Testis (tissue), 2 donors: ENCODE measurements at regions not wholly inside any gene's neighbourhood (a gene's known extent, or its start where the extent isn't known, plus 50 kb on each side); places are given as distances from the start of the nearest gene placed in this dataset.

Experiments
- DNase-seq: peaks from one replicate; pipeline ENCODE4 v3.0.0-alpha.2; 2019
- H3K27ac ChIP-seq, 2 donors: fragments of 200-600 bp; sonication (generic); one replicate each; pipeline ENCODE4 v1.5.1; 2019
- H3K27me3 ChIP-seq: fragments of 200-600 bp; sonication (generic); one replicate; pipeline ENCODE4 v1.5.1; 2019
- H3K36me3 ChIP-seq: fragments of 200-600 bp; sonication (generic); one replicate; pipeline ENCODE4 v1.5.1; 2017; ENCODE audit warnings: low read depth; ENCODE audit errors: missing control alignments
- H3K4me1 ChIP-seq: fragments of 200-600 bp; sonication (generic); one replicate; pipeline ENCODE4 v1.5.1; 2019
- H3K4me3 ChIP-seq, 2 donors: fragments of 200-600 bp; sonication (generic); one replicate each; pipeline ENCODE4 v1.5.1; 2017 to 2019
- H3K9me3 ChIP-seq: fragments of 200-600 bp; sonication (generic); one replicate; pipeline ENCODE4 v1.5.1; 2017
- CTCF ChIP-seq, 3 experiments: fragments of 450-650 bp in 2 of 3; fragments of 200-600 bp in 1 of 3; sonication (generic) in 1 of 3; IDR thresholded peaks; one replicate each; pipeline ENCODE4 v1.5.1; 2016 to 2019; ENCODE audit warnings: antibody characterized with exemption in 3 of 3, mild to moderate bottlenecking in 2 of 3, moderate library complexity in 1 of 3
- POLR2A ChIP-seq: fragments of 450-650 bp; IDR thresholded peaks from one replicate; pipeline ENCODE4 v1.6.1; 2017; ENCODE audit warnings: antibody characterized with exemption, mild to moderate bottlenecking, moderate library complexity
- WGBS, 2 donors: methylation state at CpG; one replicate each; pipeline ENCODE4 v1.1.5; 2018; 5-methylcytosine and 5-hydroxymethylcytosine counted together
- intact Hi-C: fragments of 100-400 bp; cut with DNase I; formaldehyde crosslinking; loops from one replicate; pipeline ENCODE4 v1.15.1; 2023; ENCODE audit warnings: low total_unique reads

GRCh38 chr16:51470492-51470891 is 319.4 kb upstream of the SALL1 start:
- 55 to 64% methylated on average over 4 of the region's 4 CpGs for WGBS, 2 donors

GRCh38 chr16:51464996-51465395 is 313.9 kb upstream of the SALL1 start:
- intact Hi-C loops, result no loop called here

More at GRCh38 chr16:51470492-51470891, 319.4 kb upstream of the SALL1 start:
- no peak for TF ChIP-seq CTCF (IDR thresholded peaks at IDR 0.05)
- TF ChIP-seq POLR2A, result no peak
- Histone ChIP-seq H3K27me3 (no peaks in the 10 kb centered on the region), H3K9me3 (no peaks in the 10 kb centered on the region), H3K4me3 (no peak overlapping the region), H3K4me1 (no peaks in the 10 kb centered on the region), H3K27ac (no peak overlapping the region), H3K36me3 (no peaks in the 10 kb centered on the region)
- DNase-seq, result no peak
- intact Hi-C loops, result no loop called here

GRCh38 chr16:51461255-51461654 is 310.2 kb upstream of the SALL1 start:
- no peak for DNase-seq
- H3K4me3 ChIP-seq, result no peak overlapping the region
- H3K9me3 ChIP-seq, result no peaks in the 10 kb centered on the region
- no peaks in the 10 kb centered on the region for H3K27me3 ChIP-seq
- no peaks in the 10 kb centered on the region for H3K4me1 ChIP-seq
- no peaks in the 10 kb centered on the region for H3K36me3 ChIP-seq
- H3K27ac ChIP-seq, result no peak overlapping the region
- no peak for TF ChIP-seq CTCF (IDR thresholded peaks at IDR 0.05)
- no peak for TF ChIP-seq POLR2A
- intact Hi-C loops, result no loop called here
- WGBS, 2 donors, result 80 to 84% methylated on average over 4 of the region's 4 CpGs

More at GRCh38 chr16:51464996-51465395, 313.9 kb upstream of the SALL1 start:
- 91 to 93% methylated on average over 5 of the region's 5 CpGs for WGBS, 2 donors
- H3K9me3 ChIP-seq, result no peaks in the 10 kb centered on the region
- H3K27me3 ChIP-seq, result no peaks in the 10 kb centered on the region
- no peak overlapping the region for H3K4me3 ChIP-seq
- H3K36me3 ChIP-seq, result no peaks in the 10 kb centered on the region
- H3K4me1 ChIP-seq, result no peaks in the 10 kb centered on the region
- TF ChIP-seq CTCF (IDR thresholded peaks at IDR 0.05) (no peak), POLR2A (no peak)
- no peak for DNase-seq
- no peak overlapping the region for H3K27ac ChIP-seq

GRCh38 chr16:51458356-51459140 is 307.5 kb upstream of the SALL1 start:
- H3K4me1 ChIP-seq, result no peaks in the 10 kb centered on the region
- no peaks in the 10 kb centered on the region for H3K36me3 ChIP-seq
- H3K27me3 ChIP-seq, result no peaks in the 10 kb centered on the region
- DNase-seq, result no peak
- intact Hi-C loops, result no loop called here
- no peak overlapping the region for H3K27ac ChIP-seq
- WGBS, 2 donors, result 73 to 81% methylated on average over 11 of the region's 11 CpGs
- H3K9me3 ChIP-seq, result no peaks in the 10 kb centered on the region
- no peak for TF ChIP-seq POLR2A
- TF ChIP-seq CTCF (IDR thresholded peaks at IDR 0.05), result no peak
- H3K4me3 ChIP-seq, result no peak overlapping the region

- no peak for TF ChIP-seq POLR2A
- TF ChIP-seq CTCF (IDR thresholded peaks at IDR 0.05), result no peak
- no peak for DNase-seq
- Histone ChIP-seq H3K36me3 (no peaks in the 10 kb centered on the region), H3K27ac (no peak overlapping the region), H3K9me3 (no peaks in the 10 kb centered on the region), H3K4me3 (no peak overlapping the region), H3K4me1 (no peaks in the 10 kb centered on the region), H3K27me3 (no peaks in the 10 kb centered on the region)
- intact Hi-C loops, result no loop called here
- WGBS, 2 donors, result 84 to 86% methylated on average over 7 of the region's 7 CpGs
Observed at GRCh38 chr16:51457775-51458174, 306.7 kb upstream of the SALL1 start.
